Lower leg skin (tissue), 3 donors: ENCODE measurements at regions not wholly inside any gene's neighbourhood (a gene's known extent, or its start where the extent isn't known, plus 50 kb on each side); places are given as distances from the start of the nearest gene placed in this dataset.

Experiments used
- CTCF ChIP-seq, 3 donors: fragments of 450-650 bp; IDR thresholded peaks; one replicate each; pipeline ENCODE4 v1.5.1; 2016; ENCODE audit warnings: antibody characterized with exemption in 3 of 3, mild to moderate bottlenecking in 3 of 3, moderate library complexity in 2 of 3
- POLR2A ChIP-seq, 2 donors: fragments of 450-650 bp; IDR thresholded peaks; one replicate each; pipeline ENCODE4 v1.6.1; 2016 to 2017; ENCODE audit warnings: antibody characterized with exemption in 2 of 2, mild to moderate bottlenecking in 1 of 2, moderate library complexity in 1 of 2

GRCh38 chr6:99789767-99790166 is 183.1 kb downstream of the PRDM13 start:
- TF ChIP-seq CTCF (IDR thresholded peaks at IDR 0.05) (no peak), POLR2A (IDR thresholded peaks at IDR 0.05) (no peak)
